HEK293 (cell line): ENCODE measurements at regions not wholly inside any gene's neighbourhood (a gene's known extent, or its start where the extent isn't known, plus 50 kb on each side); places are given as distances from the start of the nearest gene placed in this dataset.
"Not testable (repeated sequence)": the region's sequence is repeated elsewhere in the genome, so short reads cannot be mapped to it uniquely, and the experiment has no call there.

Experiments used
- CTCF ChIA-PET: fragments of 350-600 bp; formaldehyde crosslinking; extraction: SDS; loops from one replicate; lab custom pipeline; 2021; ENCODE audit warnings: antibody characterized with exemption; lab: Yijun Ruan, JAX
- POLR2A ChIA-PET: fragments of 300-600 bp; formaldehyde crosslinking; extraction: SDS; loops from one replicate; lab custom pipeline; 2020; ENCODE audit warnings: antibody characterized with exemption, inconsistent platforms; lab: Yijun Ruan, JAX
- H3K27ac ChIP-seq: fragments of 200-500 bp; sonication (Bioruptor generic); 2 replicates; pipeline ENCODE4 v1.5.1; 2014; ENCODE audit warnings: low read depth, low read length, control low read depth, inconsistent platforms; ENCODE audit errors: extremely low read depth
- H3K36me3 ChIP-seq, 2 experiments: fragments of 200-500 bp in 1 of 2; sonication (Bioruptor generic) in 1 of 2; 1 replicate in 1 of 2; 2 replicates in 1 of 2; pipeline ENCODE4 v1.5.1; 2014 to 2017; ENCODE audit warnings: inconsistent platforms in 2 of 2, low read length in 2 of 2; ENCODE audit not compliant: control insufficient read depth in 2 of 2, insufficient read depth in 1 of 2
- H3K4me1 ChIP-seq: fragments of 200-500 bp; sonication (Bioruptor generic); 2 replicates; pipeline ENCODE4 v1.5.1; 2014; ENCODE audit warnings: mild to moderate bottlenecking, low read length, inconsistent platforms; ENCODE audit not compliant: control insufficient read depth, insufficient read depth
- H3K4me3 ChIP-seq: 2 replicates; pipeline ENCODE4 v1.5.1; 2011; ENCODE audit warnings: low read depth, mild to moderate bottlenecking, control low read depth, low read length, moderate library complexity
- H3K9me3 ChIP-seq: fragments of 200-500 bp; sonication (Bioruptor generic); 2 replicates; pipeline ENCODE4 v1.5.1; 2014; ENCODE audit warnings: low read depth, low read length, inconsistent platforms; ENCODE audit not compliant: control insufficient read depth, insufficient read depth
- GFI1B ChIP-seq: fragments of 450-650 bp; formaldehyde crosslinking; IDR thresholded peaks from 2 replicates; pipeline ENCODE4 v1.5.1; 2016; ENCODE audit warnings: missing biosample characterization, missing genetic modification characterization
- GLIS1 ChIP-seq: fragments of 450-650 bp; formaldehyde crosslinking; IDR thresholded peaks from 2 replicates; pipeline ENCODE4 v1.5.1; 2016; ENCODE audit warnings: missing biosample characterization, missing genetic modification characterization
- GLIS2 ChIP-seq: fragments of 450-650 bp; formaldehyde crosslinking; IDR thresholded peaks from 2 replicates; pipeline ENCODE4 v1.5.1; 2016; ENCODE audit warnings: missing biosample characterization, missing genetic modification characterization
- KLF10 ChIP-seq: fragments of 450-650 bp; IDR thresholded peaks from 2 replicates; pipeline ENCODE4 v1.5.1; 2018; ENCODE audit warnings: missing biosample characterization, mild to moderate bottlenecking, missing genetic modification characterization
- KLF9 ChIP-seq: fragments of 450-650 bp; formaldehyde crosslinking; IDR thresholded peaks from 2 replicates; pipeline ENCODE4 v1.5.1; 2016; ENCODE audit warnings: missing biosample characterization, missing genetic modification characterization, low read depth
- OVOL3 ChIP-seq: fragments of 450-650 bp; formaldehyde crosslinking; IDR thresholded peaks from 2 replicates; pipeline ENCODE4 v1.5.1; 2016; ENCODE audit warnings: missing biosample characterization, missing genetic modification characterization
- SP3 ChIP-seq: fragments of 450-650 bp; formaldehyde crosslinking; IDR thresholded peaks from 2 replicates; pipeline ENCODE4 v1.5.1; 2016; ENCODE audit warnings: missing biosample characterization, missing genetic modification characterization
- TCF7L2 ChIP-seq: IDR thresholded peaks from 2 replicates; pipeline ENCODE4 v1.6.1; 2011; ENCODE audit warnings: low read depth, mild to moderate bottlenecking, inconsistent platforms, low read length, moderate library complexity, borderline replicate concordance
- ZBTB20 ChIP-seq: fragments of 450-650 bp; formaldehyde crosslinking; IDR thresholded peaks from 2 replicates; pipeline ENCODE4 v1.5.1; 2016; ENCODE audit warnings: missing biosample characterization, missing genetic modification characterization
- ZBTB7A ChIP-seq: fragments of 450-650 bp; formaldehyde crosslinking; IDR thresholded peaks from 2 replicates; pipeline ENCODE4 v1.5.1; 2016; ENCODE audit warnings: low read depth, missing biosample characterization, missing genetic modification characterization
- ZNF335 ChIP-seq: fragments of 450-650 bp; formaldehyde crosslinking; conservative IDR thresholded peaks from 2 replicates; pipeline ENCODE4 v1.5.1; 2016; ENCODE audit warnings: missing biosample characterization, missing genetic modification characterization
- ZNF561 ChIP-seq: fragments of 450-650 bp; IDR thresholded peaks from 2 replicates; pipeline ENCODE4 v1.5.1; 2018; ENCODE audit warnings: missing biosample characterization, missing genetic modification characterization, borderline replicate concordance
- ZNF629 ChIP-seq: fragments of 450-650 bp; formaldehyde crosslinking; IDR thresholded peaks from 2 replicates; pipeline ENCODE4 v1.5.1; 2017; ENCODE audit warnings: missing biosample characterization, missing genetic modification characterization
- ZNF660 ChIP-seq: fragments of 450-650 bp; IDR thresholded peaks from 2 replicates; pipeline ENCODE4 v1.5.1; 2018; ENCODE audit warnings: missing biosample characterization, mild to moderate bottlenecking, missing genetic modification characterization
- ZNF664 ChIP-seq: fragments of 450-650 bp; formaldehyde crosslinking; IDR thresholded peaks from 2 replicates; pipeline ENCODE4 v1.5.1; 2016; ENCODE audit warnings: missing biosample characterization, missing genetic modification characterization
- ZNF776 ChIP-seq: fragments of 450-650 bp; formaldehyde crosslinking; IDR thresholded peaks from 2 replicates; pipeline ENCODE4 v1.5.0; 2017; ENCODE audit warnings: missing biosample characterization, missing genetic modification characterization, borderline replicate concordance
- ZNF837 ChIP-seq: fragments of 450-650 bp; formaldehyde crosslinking; IDR thresholded peaks from 2 replicates; pipeline ENCODE4 v1.5.1; 2016; ENCODE audit warnings: missing biosample characterization, missing genetic modification characterization
- ZSCAN30 ChIP-seq: fragments of 450-650 bp; IDR thresholded peaks from 2 replicates; pipeline ENCODE4 v1.5.1; 2018; ENCODE audit warnings: missing biosample characterization, mild to moderate bottlenecking, missing genetic modification characterization, moderate library complexity
- ZXDB ChIP-seq: fragments of 450-650 bp; formaldehyde crosslinking; IDR thresholded peaks from 2 replicates; pipeline ENCODE4 v1.5.1; 2016; ENCODE audit warnings: missing biosample characterization, missing genetic modification characterization
- TF ChIP-seq, protein P1 (sequence below): fragments of 450-650 bp; formaldehyde crosslinking; optimal IDR thresholded peaks from 2 replicates; pipeline ENCODE3; 2016; ENCODE audit warnings: missing biosample characterization, mild to moderate bottlenecking, missing genetic modification characterization
- TF ChIP-seq, protein P2 (sequence below): fragments of 450-650 bp; formaldehyde crosslinking; IDR thresholded peaks from 2 replicates; pipeline ENCODE4 v1.5.1; 2016; ENCODE audit warnings: missing biosample characterization, missing genetic modification characterization
- TF ChIP-seq, protein P3 (sequence below): fragments of 450-650 bp; formaldehyde crosslinking; IDR thresholded peaks from 2 replicates; pipeline ENCODE4 v1.5.1; 2016; ENCODE audit warnings: missing biosample characterization, missing genetic modification characterization
- TF ChIP-seq, protein P4 (sequence below): sonication (generic); formaldehyde crosslinking; IDR thresholded peaks from 2 replicates; pipeline ENCODE4 v1.8.1; 2022; ENCODE audit warnings: mild to moderate bottlenecking, moderate library complexity, missing genetic modification reagents

DNA sequence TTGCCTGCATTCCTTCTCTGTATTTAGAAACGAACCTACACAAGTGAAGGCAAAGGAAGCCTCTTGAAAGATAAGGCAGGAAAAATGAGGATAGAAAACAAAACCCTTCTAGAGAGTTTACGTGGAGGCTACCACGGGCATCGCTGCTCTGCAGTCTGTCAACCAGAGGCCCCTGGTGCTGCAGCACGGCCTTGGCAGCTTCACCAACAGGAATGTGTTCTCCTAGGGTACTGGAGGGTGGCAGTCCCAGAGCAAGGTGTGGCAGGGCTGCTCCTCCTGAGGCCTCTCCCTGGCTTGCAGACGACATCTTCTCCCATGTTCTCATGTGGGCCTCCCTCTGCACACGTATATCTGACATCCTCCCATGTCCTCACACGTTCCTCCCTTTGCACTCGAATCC, 57.6 kb upstream of the SAMD11 start:
- H3K36me3 ChIP-seq = no peaks in the 10 kb centered on the region
- H3K4me1 ChIP-seq = no peaks in the 10 kb centered on the region
- H3K9me3 ChIP-seq = no peaks in the 10 kb centered on the region
- POLR2A ChIA-PET = no interaction called here
- no peak for TF ChIP-seq TCF7L2
- no peak for TF ChIP-seq SP3 (tag by site-specific recombination)
- no peak for TF ChIP-seq ZNF837
- no peak for TF ChIP-seq ZBTB7A
- no peak for TF ChIP-seq ZXDB
- CTCF ChIA-PET = no interaction called here
- H3K4me3 ChIP-seq = no peak overlapping the region
- H3K27ac ChIP-seq = no peak overlapping the region

DNA sequence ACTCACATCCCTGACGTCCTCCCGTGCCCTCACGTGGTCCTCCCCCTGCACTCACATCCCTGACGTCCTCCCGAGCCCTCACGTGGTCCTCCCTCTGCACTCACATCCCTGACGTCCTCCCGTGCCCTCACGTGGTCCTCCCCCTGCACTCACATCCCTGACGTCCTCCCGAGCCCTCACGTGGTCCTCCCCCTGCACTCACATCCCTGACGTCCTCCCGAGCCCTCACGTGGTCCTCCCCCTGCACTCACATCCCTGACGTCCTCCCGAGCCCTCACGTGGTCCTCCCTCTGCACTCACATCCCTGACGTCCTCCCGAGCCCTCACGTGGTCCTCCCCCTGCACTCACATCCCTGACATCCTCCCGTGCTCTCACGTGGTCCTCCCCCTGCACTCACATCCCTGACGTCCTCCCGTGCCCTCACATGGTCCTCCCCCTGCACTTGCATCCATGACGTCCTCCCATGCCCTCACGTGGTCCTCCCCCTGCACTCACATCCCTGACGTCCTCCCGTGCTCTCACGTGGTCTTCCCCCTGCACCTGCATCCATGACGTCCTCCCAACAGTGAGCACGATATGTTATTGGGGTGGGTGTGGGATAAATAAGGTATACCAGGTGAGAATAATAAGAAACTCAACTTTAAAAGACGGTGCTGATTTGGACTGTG, 57.0 kb upstream of the SAMD11 start:
- H3K4me1 ChIP-seq, H3K4me3 ChIP-seq, H3K36me3 ChIP-seq, POLR2A ChIA-PET, H3K9me3 ChIP-seq, H3K27ac ChIP-seq, CTCF ChIA-PET: not testable (repeated sequence)

DNA sequence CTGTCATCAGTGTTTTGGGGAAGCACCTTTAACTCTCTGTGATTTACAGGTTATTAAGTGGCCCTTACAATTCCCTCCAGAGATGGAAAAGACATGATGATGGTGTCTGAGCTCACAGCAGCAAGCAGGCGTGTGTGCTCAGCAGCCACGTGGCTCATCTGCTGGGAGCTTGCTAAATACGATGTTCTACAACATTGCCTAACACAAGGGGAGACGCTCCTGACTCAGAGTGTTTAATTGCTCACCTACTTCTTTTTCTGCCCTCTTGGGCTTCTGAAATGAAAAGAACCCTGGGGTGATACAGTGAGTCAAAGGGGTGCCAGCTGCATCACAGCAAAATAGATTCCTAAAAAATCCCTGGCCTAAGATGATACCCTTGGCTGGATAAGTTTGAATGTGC, 56.2 kb upstream of the SAMD11 start:
- H3K4me3 ChIP-seq, H3K27ac ChIP-seq, H3K4me1 ChIP-seq, CTCF ChIA-PET, POLR2A ChIA-PET, H3K9me3 ChIP-seq, H3K36me3 ChIP-seq: not testable (repeated sequence)
- peak; percentile 82 for TF ChIP-seq ZNF664

DNA sequence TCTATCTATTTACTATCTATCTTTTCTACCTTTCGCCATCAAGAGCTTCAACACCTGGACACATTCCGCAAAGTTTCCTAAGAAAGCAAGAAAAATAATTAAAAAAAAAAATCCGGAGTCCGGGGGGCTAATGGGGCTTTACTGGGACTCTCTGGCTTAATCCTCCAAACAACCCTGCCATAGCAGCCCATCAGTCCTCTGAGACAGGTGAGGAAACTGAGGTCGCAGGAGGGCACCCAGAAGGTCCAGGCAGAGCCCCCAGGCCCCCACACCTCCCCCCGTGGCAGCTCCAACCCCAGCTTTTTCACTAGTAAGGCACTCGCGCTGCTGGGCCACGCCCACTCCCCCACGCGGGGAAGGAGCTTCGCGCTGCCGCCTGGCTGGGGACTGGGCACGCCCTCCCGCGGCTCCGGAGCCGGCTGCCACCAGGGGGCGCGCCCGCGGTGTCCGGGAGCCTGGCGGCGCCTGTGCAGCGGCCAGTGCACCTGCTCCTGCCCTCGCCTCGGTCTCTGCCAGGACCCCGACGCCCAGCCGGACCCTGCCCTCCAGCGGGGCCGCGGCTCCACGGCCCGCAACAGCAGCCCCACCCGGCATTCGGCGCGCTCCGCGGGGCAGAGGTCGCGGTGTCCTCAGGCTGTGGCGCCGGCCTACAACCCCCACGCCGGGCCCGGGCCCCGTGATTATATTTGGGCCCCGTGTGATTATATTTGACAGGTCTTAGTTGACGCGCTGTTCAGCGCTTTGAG, 54.1 kb upstream of the SAMD11 start:
- TF ChIP-seq, protein P1, sequence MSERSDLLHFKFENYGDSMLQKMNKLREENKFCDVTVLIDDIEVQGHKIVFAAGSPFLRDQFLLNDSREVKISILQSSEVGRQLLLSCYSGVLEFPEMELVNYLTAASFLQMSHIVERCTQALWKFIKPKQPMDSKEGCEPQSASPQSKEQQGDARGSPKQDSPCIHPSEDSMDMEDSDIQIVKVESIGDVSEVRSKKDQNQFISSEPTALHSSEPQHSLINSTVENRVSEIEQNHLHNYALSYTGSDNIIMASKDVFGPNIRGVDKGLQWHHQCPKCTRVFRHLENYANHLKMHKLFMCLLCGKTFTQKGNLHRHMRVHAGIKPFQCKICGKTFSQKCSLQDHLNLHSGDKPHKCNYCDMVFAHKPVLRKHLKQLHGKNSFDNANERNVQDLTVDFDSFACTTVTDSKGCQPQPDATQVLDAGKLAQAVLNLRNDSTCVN (tag by site-specific recombination) = peak; percentile 34
- no peak for TF ChIP-seq ZNF629 (tag by site-specific recombination)
- TF ChIP-seq GLIS1 (tag by site-specific recombination) = peak; percentile 64
- no peak for TF ChIP-seq OVOL3 (tag by site-specific recombination)
- TF ChIP-seq, protein P2, sequence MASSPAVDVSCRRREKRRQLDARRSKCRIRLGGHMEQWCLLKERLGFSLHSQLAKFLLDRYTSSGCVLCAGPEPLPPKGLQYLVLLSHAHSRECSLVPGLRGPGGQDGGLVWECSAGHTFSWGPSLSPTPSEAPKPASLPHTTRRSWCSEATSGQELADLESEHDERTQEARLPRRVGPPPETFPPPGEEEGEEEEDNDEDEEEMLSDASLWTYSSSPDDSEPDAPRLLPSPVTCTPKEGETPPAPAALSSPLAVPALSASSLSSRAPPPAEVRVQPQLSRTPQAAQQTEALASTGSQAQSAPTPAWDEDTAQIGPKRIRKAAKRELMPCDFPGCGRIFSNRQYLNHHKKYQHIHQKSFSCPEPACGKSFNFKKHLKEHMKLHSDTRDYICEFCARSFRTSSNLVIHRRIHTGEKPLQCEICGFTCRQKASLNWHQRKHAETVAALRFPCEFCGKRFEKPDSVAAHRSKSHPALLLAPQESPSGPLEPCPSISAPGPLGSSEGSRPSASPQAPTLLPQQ (tag by site-specific recombination) = 0 out of 2 replicates have a peak, but pooled peaks have one; percentile 30
- peak; percentile 91 for TF ChIP-seq ZSCAN30 (tag by site-specific recombination)
- TF ChIP-seq GLIS2 (tag by site-specific recombination) = peak; percentile 81
- TF ChIP-seq ZNF660 (tag by site-specific recombination) = 0 out of 2 replicates have a peak, but pooled peaks have one; percentile 51
- TF ChIP-seq, protein P3, sequence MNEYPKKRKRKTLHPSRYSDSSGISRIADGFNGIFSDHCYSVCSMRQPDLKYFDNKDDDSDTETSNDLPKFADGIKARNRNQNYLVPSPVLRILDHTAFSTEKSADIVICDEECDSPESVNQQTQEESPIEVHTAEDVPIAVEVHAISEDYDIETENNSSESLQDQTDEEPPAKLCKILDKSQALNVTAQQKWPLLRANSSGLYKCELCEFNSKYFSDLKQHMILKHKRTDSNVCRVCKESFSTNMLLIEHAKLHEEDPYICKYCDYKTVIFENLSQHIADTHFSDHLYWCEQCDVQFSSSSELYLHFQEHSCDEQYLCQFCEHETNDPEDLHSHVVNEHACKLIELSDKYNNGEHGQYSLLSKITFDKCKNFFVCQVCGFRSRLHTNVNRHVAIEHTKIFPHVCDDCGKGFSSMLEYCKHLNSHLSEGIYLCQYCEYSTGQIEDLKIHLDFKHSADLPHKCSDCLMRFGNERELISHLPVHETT = no peak
- TF ChIP-seq KLF10 (tag by site-specific recombination) = 0 out of 2 replicates have a peak, but pooled peaks have one; percentile 51
- TF ChIP-seq ZBTB7A = no peak
- TF ChIP-seq ZNF561 (tag by site-specific recombination) = 0 out of 2 replicates have a peak, but pooled peaks have one; percentile 58
- TF ChIP-seq ZNF776 = no peak
- no peak for TF ChIP-seq ZNF335 (tag by site-specific recombination)
- peak; percentile 89 for TF ChIP-seq KLF9 (tag by site-specific recombination)
- no peak for TF ChIP-seq ZBTB20 (tag by site-specific recombination)
- no peak for TF ChIP-seq GFI1B (tag by site-specific recombination)
- TF ChIP-seq, protein P4, sequence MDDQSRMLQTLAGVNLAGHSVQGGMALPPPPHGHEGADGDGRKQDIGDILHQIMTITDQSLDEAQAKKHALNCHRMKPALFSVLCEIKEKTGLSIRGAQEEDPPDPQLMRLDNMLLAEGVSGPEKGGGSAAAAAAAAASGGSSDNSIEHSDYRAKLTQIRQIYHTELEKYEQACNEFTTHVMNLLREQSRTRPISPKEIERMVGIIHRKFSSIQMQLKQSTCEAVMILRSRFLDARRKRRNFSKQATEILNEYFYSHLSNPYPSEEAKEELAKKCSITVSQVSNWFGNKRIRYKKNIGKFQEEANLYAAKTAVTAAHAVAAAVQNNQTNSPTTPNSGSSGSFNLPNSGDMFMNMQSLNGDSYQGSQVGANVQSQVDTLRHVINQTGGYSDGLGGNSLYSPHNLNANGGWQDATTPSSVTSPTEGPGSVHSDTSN (CRISPR knock-in tag) = peak; percentile 53; the same call in 1 of the 2 replicates
- H3K4me1 ChIP-seq = no peaks in the 10 kb centered on the region
- H3K9me3 ChIP-seq = no peaks in the 10 kb centered on the region
- no peak overlapping the region for H3K27ac ChIP-seq
- no peaks in the 10 kb centered on the region for H3K36me3 ChIP-seq
- POLR2A ChIA-PET = no interaction called here
- CTCF ChIA-PET = interaction anchor here (0.6 to 1.5 kb wide), 13 partner anchors 11 to 106 kb away, joined by 3 to 7 read pairs (median 3); no protein-coding TSS in a partner anchor
- no peak overlapping the region for H3K4me3 ChIP-seq
